Smooth muscle cell (in vitro differentiated cells): ENCODE measurements at regions not wholly inside any gene's neighbourhood (a gene's known extent, or its start where the extent isn't known, plus 50 kb on each side); places are given as distances from the start of the nearest gene placed in this dataset.

ENCODE experiments used
- DNase-seq: peaks from one replicate; lab custom pipeline; 2025; ENCODE audit not compliant: unreplicated experiment; lab: John Stamatoyannopoulos, UW
- H2AFZ ChIP-seq: fragments of 200-600 bp; sonication (generic); 2 replicates; pipeline ENCODE4 v1.6.0; 2016; ENCODE audit warnings: antibody characterized with exemption, low read depth, mild to moderate bottlenecking
- H3F3A ChIP-seq: fragments of 200-600 bp; sonication (generic); 2 replicates; pipeline ENCODE4 v1.6.0; 2017; ENCODE audit warnings: antibody characterized with exemption, low read depth
- H3K27ac ChIP-seq: fragments of 200-600 bp; sonication (generic); 2 replicates; pipeline ENCODE4 v1.5.1; 2016; ENCODE audit warnings: low read depth, mild to moderate bottlenecking
- H3K27me3 ChIP-seq: fragments of 200-600 bp; sonication (generic); 2 replicates; pipeline ENCODE4 v1.6.1; 2016; ENCODE audit warnings: low read depth, mild to moderate bottlenecking
- H3K36me3 ChIP-seq: fragments of 200-600 bp; sonication (generic); 2 replicates; pipeline ENCODE4 v1.5.1; 2016; ENCODE audit warnings: low read depth
- H3K4me1 ChIP-seq: fragments of 200-600 bp; sonication (generic); 2 replicates; pipeline ENCODE4 v1.5.1; 2016; ENCODE audit warnings: low read depth
- H3K4me2 ChIP-seq: fragments of 200-600 bp; sonication (generic); 2 replicates; pipeline ENCODE4 v1.6.0; 2016; ENCODE audit warnings: mild to moderate bottlenecking
- H3K4me3 ChIP-seq: fragments of 200-600 bp; sonication (generic); 2 replicates; pipeline ENCODE4 v1.5.1; 2016; ENCODE audit warnings: mild to moderate bottlenecking
- H3K79me2 ChIP-seq: fragments of 200-600 bp; sonication (generic); 2 replicates; pipeline ENCODE4 v1.6.0; 2016; ENCODE audit warnings: low read depth, mild to moderate bottlenecking
- H3K9ac ChIP-seq: fragments of 200-600 bp; sonication (generic); 2 replicates; pipeline ENCODE4 v1.6.0; 2016; ENCODE audit warnings: low read depth
- H3K9me3 ChIP-seq: fragments of 200-600 bp; sonication (generic); replicated peaks from 2 replicates; pipeline ENCODE4 v1.5.1; 2016; ENCODE audit warnings: low read depth
- H4K20me1 ChIP-seq: fragments of 200-600 bp; sonication (generic); 2 replicates; pipeline ENCODE4 v1.6.0; 2016; ENCODE audit warnings: low read depth
- CTCF ChIP-seq: fragments of 200-600 bp; sonication (generic); IDR thresholded peaks from 2 replicates; pipeline ENCODE4 v1.5.1; 2017; ENCODE audit warnings: borderline replicate concordance, mild to moderate bottlenecking, antibody characterized with exemption; ENCODE audit not compliant: insufficient read depth, poor library complexity, severe bottlenecking
- WGBS: methylation state at CpG from one replicate; pipeline ENCODE4 v1.1.7; 2016; ENCODE audit warnings: low lambda C conversion rate; 5-methylcytosine and 5-hydroxymethylcytosine counted together

- WGBS: 91% methylated on average over 3 of the region's 3 CpGs
- H3F3A ChIP-seq: no peaks in the 10 kb centered on the region
- H3K9ac ChIP-seq: no peak overlapping the region
Observed at GRCh38 chr2:139610512-139610911, 830.3 kb upstream of the NXPH2 start.

GRCh38 chr2:139609109-139609508 lies 828.9 kb upstream of the NXPH2 start:
- no peaks in the 10 kb centered on the region for H3K36me3 ChIP-seq
- H3K4me3 ChIP-seq: no peak overlapping the region
- no peaks in the 10 kb centered on the region for H3K4me1 ChIP-seq
- TF ChIP-seq CTCF: no peak
- H3K9me3 ChIP-seq: no peaks in the 10 kb centered on the region
- no peaks in the 10 kb centered on the region for H3K79me2 ChIP-seq
- no peak overlapping the region for H3K27ac ChIP-seq
- DNase-seq: no peak
- H4K20me1 ChIP-seq: no peaks in the 10 kb centered on the region
- no peak overlapping the region for H3K9ac ChIP-seq
- no peak overlapping the region for H2AFZ ChIP-seq
- H3K4me2 ChIP-seq: no peak overlapping the region
- no peaks in the 10 kb centered on the region for H3F3A ChIP-seq
- WGBS: 97% methylated on average over 3 of the region's 3 CpGs
- H3K27me3 ChIP-seq: no peaks in the 10 kb centered on the region

More at GRCh38 chr2:139610512-139610911, 830.3 kb upstream of the NXPH2 start:
- TF ChIP-seq CTCF: no peak
- no peaks in the 10 kb centered on the region for H3K36me3 ChIP-seq
- H3K9me3 ChIP-seq: no peaks in the 10 kb centered on the region
- DNase-seq: no peak
- no peak overlapping the region for H3K4me3 ChIP-seq
- no peak overlapping the region for H3K4me2 ChIP-seq
- no peaks in the 10 kb centered on the region for H3K4me1 ChIP-seq
- H2AFZ ChIP-seq: no peak overlapping the region
- H3K27me3 ChIP-seq: no peaks in the 10 kb centered on the region
- H3K27ac ChIP-seq: no peak overlapping the region
- H3K79me2 ChIP-seq: no peaks in the 10 kb centered on the region
- no peaks in the 10 kb centered on the region for H4K20me1 ChIP-seq

GRCh38 chr2:139605668-139606067 lies 825.5 kb upstream of the NXPH2 start:
- Histone ChIP-seq H3K4me3 (no peak overlapping the region), H3F3A (no peaks in the 10 kb centered on the region), H4K20me1 (no peaks in the 10 kb centered on the region), H3K79me2 (no peaks in the 10 kb centered on the region), H3K27ac (no peak overlapping the region), H3K27me3 (no peaks in the 10 kb centered on the region), H3K9me3 (no peaks in the 10 kb centered on the region), H3K4me2 (no peak overlapping the region), H3K4me1 (no peaks in the 10 kb centered on the region), H2AFZ (no peak overlapping the region), H3K36me3 (no peaks in the 10 kb centered on the region), H3K9ac (no peak overlapping the region)
- 94% methylated on average over 2 of the region's 2 CpGs for WGBS
- DNase-seq: no peak
- no peak for TF ChIP-seq CTCF

GRCh38 chr2:139600166-139600565 lies 820.0 kb upstream of the NXPH2 start:
- 50% methylated on average over 2 of the region's 2 CpGs for WGBS
- no peak for DNase-seq
- no peak for TF ChIP-seq CTCF
- Histone ChIP-seq H3K36me3 (no peaks in the 10 kb centered on the region), H4K20me1 (no peaks in the 10 kb centered on the region), H3K4me1 (no peaks in the 10 kb centered on the region), H2AFZ (no peak overlapping the region), H3K9ac (no peak overlapping the region), H3F3A (no peaks in the 10 kb centered on the region), H3K27ac (no peak overlapping the region), H3K4me3 (no peak overlapping the region), H3K9me3 (no peaks in the 10 kb centered on the region), H3K27me3 (no peaks in the 10 kb centered on the region), H3K4me2 (no peak overlapping the region), H3K79me2 (no peaks in the 10 kb centered on the region)
